Tibial nerve (tissue), 3 donors: ENCODE measurements at regions not wholly inside any gene's neighbourhood (a gene's known extent, or its start where the extent isn't known, plus 50 kb on each side); places are given as distances from the start of the nearest gene placed in this dataset.

ENCODE experiments used
- CTCF ChIP-seq, 5 experiments: fragments of 200-600 bp in 3 of 5; fragments of 450-650 bp in 2 of 5; sonication (generic) in 3 of 5; IDR thresholded peaks; one replicate each; pipeline ENCODE4 v1.5.1; 2016 to 2019; ENCODE audit warnings: antibody characterized with exemption in 5 of 5, mild to moderate bottlenecking in 3 of 5, moderate library complexity in 2 of 5
- POLR2A ChIP-seq, 2 donors: fragments of 450-650 bp; IDR thresholded peaks; one replicate each; pipeline ENCODE4 v1.6.1; 2017; ENCODE audit warnings: antibody characterized with exemption in 2 of 2, mild to moderate bottlenecking in 2 of 2, moderate library complexity in 2 of 2

- no peak for TF ChIP-seq CTCF (IDR thresholded peaks at IDR 0.05)
- TF ChIP-seq POLR2A (IDR thresholded peaks at IDR 0.05), result no peak
Measured at GRCh38 chr1:95951371-95952102, 717.5 kb downstream of the RWDD3 start.
